Endothelial cell of umbilical vein (primary cell): ENCODE measurements at regions not wholly inside any gene's neighbourhood (a gene's known extent, or its start where the extent isn't known, plus 50 kb on each side); places are given as distances from the start of the nearest gene placed in this dataset.

ENCODE experiments used
- BruUV-seq: library from RNA; stranded (reverse); fragments of 400-500 nt; replicated peaks from 2 replicates; lab custom pipeline; 2021; lab: Mats Ljungman, UMichigan
- CTCF ChIA-PET: fragments of 300-600, 350-600 bp; sonication (Branson Sonifier 250); formaldehyde crosslinking; loops from one replicate; lab custom pipeline; 2021; ENCODE audit warnings: antibody characterized with exemption, inconsistent platforms; lab: Charles Lee
- POLR2A ChIA-PET: fragments of 300-600, 350-600 bp; sonication (Branson Sonifier 250); formaldehyde crosslinking; loops from one replicate; lab custom pipeline; 2021; ENCODE audit warnings: antibody characterized with exemption, inconsistent platforms; lab: Charles Lee
- DNase-seq: peaks from one replicate; pipeline ENCODE4 v3.0.0-alpha.2; 2011; ENCODE audit warnings: low read depth, low spot score
- FAIRE-seq: peaks from 2 replicates; lab custom pipeline; 2011; peaks lifted over from hg19 to GRCh38; lab: Jason Lieb, UNC
- H2AFZ ChIP-seq: 2 replicates; pipeline ENCODE4 v1.6.0; 2012; ENCODE audit warnings: low read depth, low read length, control low read depth, inconsistent platforms
- H3K27ac ChIP-seq: 2 replicates; pipeline ENCODE4 v1.5.1; 2011; ENCODE audit warnings: low read depth, mild to moderate bottlenecking, control low read depth, low read length, moderate library complexity; ENCODE audit not compliant: insufficient read depth
- H3K27me3 ChIP-seq, 2 experiments: 2 replicates each; pipeline versions ENCODE4 v1.6.0 to v1.6.1; 2011; ENCODE audit warnings: low read length in 2 of 2, mixed read lengths in 1 of 2; ENCODE audit not compliant: control insufficient read depth in 2 of 2, insufficient read depth in 2 of 2
- H3K36me3 ChIP-seq, 2 experiments: 2 replicates in 1 of 2; 3 replicates in 1 of 2; pipeline ENCODE4 v1.5.1; 2011; ENCODE audit warnings: low read length in 2 of 2, mild to moderate bottlenecking in 1 of 2, moderate library complexity in 1 of 2; ENCODE audit not compliant: control insufficient read depth in 2 of 2, insufficient read depth in 2 of 2; ENCODE audit errors: extremely low read depth in 1 of 2
- H3K4me1 ChIP-seq: 3 replicates; pipeline ENCODE4 v1.5.1; 2011; ENCODE audit warnings: mild to moderate bottlenecking, low read length; ENCODE audit not compliant: control insufficient read depth, insufficient read depth; ENCODE audit errors: extremely low read depth
- H3K4me2 ChIP-seq: 2 replicates; pipeline ENCODE4 v1.6.1; 2011; ENCODE audit warnings: low read length, control low read depth, mixed read lengths; ENCODE audit not compliant: insufficient read depth
- H3K4me3 ChIP-seq, 3 experiments: fragments of 200-600 bp in 1 of 3; sonication (generic), shearing (Covaris generic) in 1 of 3; replicated peaks in 1 of 3; 2 replicates each; pipeline ENCODE4 v1.5.1; 2011 to 2016; ENCODE audit warnings: control low read depth in 3 of 3, low read length in 3 of 3, mild to moderate bottlenecking in 2 of 3, inconsistent platforms in 1 of 3, low read depth in 1 of 3, moderate library complexity in 1 of 3; ENCODE audit not compliant: insufficient read depth in 1 of 3
- H3K79me2 ChIP-seq: 2 replicates; pipeline ENCODE4 v1.6.0; 2012; ENCODE audit warnings: low read length, inconsistent platforms; ENCODE audit not compliant: control insufficient read depth, insufficient read depth
- H3K9ac ChIP-seq: replicated peaks from 2 replicates; pipeline ENCODE3; 2011; ENCODE audit warnings: low read length, control low read depth; ENCODE audit not compliant: insufficient read depth; ENCODE audit errors: extremely low read depth
- H3K9me1 ChIP-seq: replicated peaks from 3 replicates; pipeline ENCODE4 v1.6.0; 2011; ENCODE audit warnings: mild to moderate bottlenecking, low read length; ENCODE audit not compliant: control insufficient read depth, insufficient read depth; ENCODE audit errors: extremely low read depth
- H3K9me3 ChIP-seq: replicated peaks from 2 replicates; pipeline ENCODE4 v1.5.1; 2012; ENCODE audit warnings: low read length, inconsistent platforms; ENCODE audit not compliant: control insufficient read depth, insufficient read depth
- H4K20me1 ChIP-seq: replicated peaks from 2 replicates; pipeline ENCODE3; 2011; ENCODE audit warnings: mild to moderate bottlenecking, low read length; ENCODE audit not compliant: control insufficient read depth, insufficient read depth; ENCODE audit errors: extremely low read depth
- CTCF ChIP-seq, 2 donors: IDR thresholded peaks; 1 replicate in 1 of 2; 2 replicates in 1 of 2; pipeline ENCODE4 v1.5.1; 2011; ENCODE audit warnings: low read length in 2 of 2, mild to moderate bottlenecking in 2 of 2, moderate library complexity in 2 of 2, control low read depth in 1 of 2, inconsistent platforms in 1 of 2, low read depth in 1 of 2; ENCODE audit not compliant: insufficient read depth in 1 of 2; ENCODE audit errors: extremely low read depth in 1 of 2
- EZH2 ChIP-seq: IDR thresholded peaks from 2 replicates; pipeline ENCODE4 v1.6.1; 2012; ENCODE audit warnings: borderline replicate concordance, low read depth, mild to moderate bottlenecking, moderate library complexity, low read length, inconsistent platforms; ENCODE audit not compliant: severe bottlenecking
- FOS ChIP-seq: IDR thresholded peaks from 2 replicates; pipeline ENCODE4 v1.6.1; 2011; ENCODE audit warnings: mild to moderate bottlenecking, low read length, moderate library complexity, borderline replicate concordance; ENCODE audit not compliant: insufficient read depth
- GATA2 ChIP-seq: IDR thresholded peaks from 2 replicates; pipeline ENCODE4 v1.7.0; 2011; ENCODE audit warnings: low read depth, mild to moderate bottlenecking, moderate library complexity, mixed read lengths, low read length; ENCODE audit not compliant: insufficient read length, insufficient read depth
- JUN ChIP-seq: IDR thresholded peaks from 2 replicates; pipeline ENCODE4 v1.6.1; 2011; ENCODE audit warnings: borderline replicate concordance, low read depth; ENCODE audit not compliant: insufficient read length, insufficient read depth
- MAX ChIP-seq: IDR thresholded peaks from 2 replicates; pipeline ENCODE4 v1.6.1; 2011; ENCODE audit not compliant: insufficient read depth, insufficient read length
- MYC ChIP-seq: IDR thresholded peaks from one replicate; pipeline ENCODE4 v1.6.1; 2011; ENCODE audit warnings: mild to moderate bottlenecking, low read depth, low read length
- POLR2A ChIP-seq: IDR thresholded peaks from 2 replicates; pipeline ENCODE4 v1.6.1; 2012; ENCODE audit warnings: low read depth, mild to moderate bottlenecking, control low read depth, low read length
- POLR2AphosphoS5 ChIP-seq: IDR thresholded peaks from 2 replicates; pipeline ENCODE4 v1.6.1; 2012; ENCODE audit warnings: low read depth, mild to moderate bottlenecking, control low read depth, low read length, moderate library complexity; ENCODE audit not compliant: insufficient read depth
- dilution Hi-C: fragments of 300-500 bp; cut with MboI; formaldehyde crosslinking; loops from one replicate; pipeline ENCODE4 v1.15.0; 2019; ENCODE audit warnings: low sequenced_read_pairs; ENCODE audit not compliant: extremely low pct_ligation_motif_present
- intact Hi-C: fragments of 100-400 bp; cut with micrococcal nuclease; formaldehyde crosslinking; loops from one replicate; pipeline ENCODE4 v1.10.0; 2022

GRCh38 chr15:69748131-69748530, 295.5 kb downstream of the RPLP1 start:
- dilution Hi-C loops (no loop called here), intact Hi-C loops (no loop called here)
- Histone ChIP-seq H3K4me1 (no peaks in the 10 kb centered on the region), H3K79me2 (no peaks in the 10 kb centered on the region), H3K9me1 (no peaks in the 10 kb centered on the region), H3K9me3 (no peaks in the 10 kb centered on the region), H2AFZ (no peak overlapping the region), H3K27ac (no peak overlapping the region), H4K20me1 (no peaks in the 10 kb centered on the region), H3K9ac (no peak overlapping the region), H3K4me3 (no peak overlapping the region), H3K4me2 (no peak overlapping the region), H3K36me3 (no peaks in the 10 kb centered on the region), H3K27me3 (peaks cover 0 to 3% of the 10 kb centered on the region in 2 experiments)
- FAIRE-seq (no peak), DNase-seq (no peak)
- CTCF ChIA-PET = interaction anchor here (1.2 to 1.6 kb wide), 3 partner anchors 48 to 259 kb away, joined by 3 read pairs; no protein-coding TSS in a partner anchor
- TF ChIP-seq POLR2A (no peak), MAX (no peak), FOS (no peak), EZH2 (no peak), GATA2 (no peak), MYC (no peak), JUN (no peak), POLR2AphosphoS5 (no peak), CTCF (IDR thresholded peaks at IDR 0.05; ENCODE audit: extremely low read depth in 1 of 2, insufficient read depth in 1 of 2, low read depth in 1 of 2, low read length in 2 of 2) (no peak)
- POLR2A ChIA-PET = no interaction called here
- BruUV-seq = no TSS peak
